GM19025 (cell line): ENCODE measurements at regions not wholly inside any gene's neighbourhood (a gene's known extent, or its start where the extent isn't known, plus 50 kb on each side); places are given as distances from the start of the nearest gene placed in this dataset.

Source experiments
- ATAC-seq: cut with Tn5 transposase; IDR thresholded peaks from one replicate; pipeline ENCODE4 v1.9.1; 2021; ENCODE audit warnings: mild to moderate bottlenecking, low read depth, moderate library complexity; ENCODE audit not compliant: unreplicated experiment

DNA sequence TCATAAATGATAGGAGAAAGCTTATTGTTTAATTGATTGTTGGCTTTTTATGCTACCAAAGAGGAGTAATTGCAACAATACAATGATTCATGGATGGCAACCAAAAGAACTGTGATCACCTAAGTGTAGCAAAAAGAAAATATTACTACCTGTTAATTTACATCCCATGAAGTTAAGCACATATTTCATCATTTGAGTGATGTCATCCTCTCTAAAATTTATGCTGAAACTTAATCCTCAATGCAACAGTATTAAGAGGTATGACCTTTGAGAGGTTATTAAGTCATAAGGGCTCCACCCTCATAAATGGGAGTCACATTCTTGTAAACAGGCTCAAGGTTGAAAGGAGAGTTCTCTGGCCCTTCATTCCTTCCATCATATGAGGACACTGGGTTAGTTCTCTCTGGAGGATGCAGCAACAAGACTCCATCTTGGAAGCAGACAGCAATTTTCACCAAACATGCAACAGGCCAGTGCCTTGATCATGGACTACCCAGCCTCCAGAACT is 190.6 kb upstream of the GRIK2 start:
- no peak for ATAC-seq

DNA sequence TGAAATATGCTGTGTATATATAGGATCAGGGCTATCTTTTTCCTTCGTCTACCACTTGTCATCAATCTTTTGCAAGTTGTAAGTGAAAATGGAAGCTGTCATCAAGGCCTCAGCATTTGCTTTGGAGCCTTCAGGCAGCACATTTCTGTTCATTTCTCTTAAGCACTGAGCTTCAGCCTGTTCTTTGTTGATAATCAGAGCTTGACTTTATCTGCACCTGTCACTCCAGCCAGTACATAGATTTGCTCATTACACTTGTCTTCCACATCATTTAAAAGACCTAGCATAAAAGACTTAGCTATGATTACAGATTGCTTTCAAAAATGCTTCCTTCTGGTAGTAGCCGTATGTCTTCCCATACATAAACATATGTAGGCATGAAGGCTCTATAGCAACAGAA is 189.8 kb upstream of the GRIK2 start:
- ATAC-seq = no peak

GRCh38 chr6:101208152-101208551 is 185.4 kb upstream of the GRIK2 start:
- ATAC-seq = no peak

DNA sequence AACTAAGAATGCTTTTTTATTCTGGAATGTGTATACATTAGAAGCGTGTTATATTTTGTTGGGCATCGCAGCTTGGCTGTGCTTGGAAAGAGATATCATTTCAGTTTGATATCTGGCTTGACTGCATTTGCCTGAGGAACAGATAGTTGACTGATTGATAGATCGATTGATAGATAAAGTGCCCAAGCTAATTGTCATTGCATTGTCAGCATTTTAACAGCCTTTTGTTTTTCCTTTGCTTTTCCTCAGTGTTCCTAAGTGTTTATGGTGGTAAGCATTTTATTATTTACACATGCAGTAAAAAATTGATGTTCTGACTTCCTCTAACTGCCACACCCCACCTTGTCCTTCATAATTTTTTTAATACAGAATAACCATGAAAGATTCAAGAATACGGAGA is 180.9 kb upstream of the GRIK2 start:
- no peak for ATAC-seq

DNA sequence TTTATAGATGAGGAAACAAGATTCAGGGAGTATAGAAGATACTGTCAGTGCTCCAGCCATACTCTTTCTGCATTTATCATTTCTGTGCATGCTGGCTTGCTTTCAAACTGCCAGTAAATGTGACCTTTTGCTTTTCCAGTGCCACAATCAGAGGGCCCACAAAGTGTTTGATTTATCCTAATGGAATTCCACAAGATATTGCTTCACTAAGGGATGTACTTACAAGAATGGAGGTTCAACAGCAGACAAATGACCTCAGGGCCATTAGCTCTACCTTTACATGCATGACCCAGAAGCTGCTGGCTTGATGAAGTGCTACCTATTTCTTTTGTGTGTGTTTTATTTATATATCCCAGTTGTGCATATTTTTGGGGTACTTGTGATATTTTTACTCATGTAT is 171.5 kb upstream of the GRIK2 start:
- no peak for ATAC-seq

GRCh38 chr6:101224751-101225150 is 168.8 kb upstream of the GRIK2 start:
- ATAC-seq = no peak

- ATAC-seq = no peak
Observed at GRCh38 chr6:101226677-101227135, 166.8 kb upstream of the GRIK2 start.

DNA sequence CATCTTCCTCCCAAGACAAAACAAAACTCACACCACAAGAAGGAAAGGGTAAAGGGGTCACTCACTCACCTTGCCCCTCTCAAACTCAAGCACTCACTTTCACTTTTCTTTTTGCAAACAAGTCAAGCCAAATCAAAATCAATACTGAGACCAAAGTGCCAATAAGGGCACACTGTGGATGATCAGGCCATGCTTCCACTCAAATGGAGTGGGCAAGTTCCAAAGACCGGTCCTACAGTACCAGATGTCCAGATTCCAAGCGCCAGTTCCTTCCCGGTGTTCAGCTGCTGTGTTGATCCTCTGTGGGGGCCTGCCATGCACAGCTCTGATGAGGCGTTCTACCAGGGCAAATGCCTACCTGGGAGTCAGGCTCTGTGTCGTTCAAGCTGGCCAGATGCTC is 162.6 kb upstream of the GRIK2 start:
- ATAC-seq = no peak

GRCh38 chr6:101231606-101232235 is 161.8 kb upstream of the GRIK2 start:
- ATAC-seq = no peak

DNA sequence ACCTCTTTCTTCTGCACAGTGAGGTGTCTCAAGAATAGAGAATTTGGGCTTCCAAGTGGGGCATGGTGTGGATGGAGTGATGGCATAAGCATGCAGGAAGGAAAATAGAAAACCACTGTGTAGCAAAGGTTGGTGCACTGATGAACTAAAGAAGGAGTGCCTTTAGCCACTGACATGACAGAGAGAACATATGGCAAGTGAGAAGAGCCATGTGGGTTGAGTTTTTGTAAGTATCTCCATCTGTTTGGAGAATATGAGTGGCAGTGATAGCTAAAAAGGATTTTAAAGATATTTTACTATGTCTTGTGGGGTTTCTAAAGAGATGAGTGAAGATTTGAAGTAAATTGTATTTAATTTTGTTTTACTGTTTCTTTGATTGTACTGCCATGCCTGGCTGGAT is 160.5 kb upstream of the GRIK2 start:
- ATAC-seq = no peak

GRCh38 chr6:101236709-101237108 is 156.8 kb upstream of the GRIK2 start:
- ATAC-seq = no peak

DNA sequence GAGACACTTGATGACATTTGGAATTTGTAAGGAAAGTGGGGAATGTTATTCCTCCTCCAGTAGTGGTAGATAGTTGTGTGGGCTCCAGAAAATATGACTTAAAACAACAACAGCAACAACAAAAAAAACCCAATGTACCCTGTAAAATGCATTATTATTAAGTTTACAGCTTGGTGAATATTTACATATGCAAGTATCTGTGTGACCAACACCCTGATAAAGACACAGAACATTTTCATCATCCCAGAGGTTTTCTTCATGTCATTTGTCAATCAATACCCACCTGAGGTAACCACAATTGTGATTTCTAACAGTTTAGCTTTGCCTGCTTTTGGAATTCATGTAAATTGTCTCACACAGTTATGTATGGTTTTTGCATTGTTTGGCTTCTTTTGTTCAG is 152.1 kb upstream of the GRIK2 start:
- ATAC-seq = no peak

DNA sequence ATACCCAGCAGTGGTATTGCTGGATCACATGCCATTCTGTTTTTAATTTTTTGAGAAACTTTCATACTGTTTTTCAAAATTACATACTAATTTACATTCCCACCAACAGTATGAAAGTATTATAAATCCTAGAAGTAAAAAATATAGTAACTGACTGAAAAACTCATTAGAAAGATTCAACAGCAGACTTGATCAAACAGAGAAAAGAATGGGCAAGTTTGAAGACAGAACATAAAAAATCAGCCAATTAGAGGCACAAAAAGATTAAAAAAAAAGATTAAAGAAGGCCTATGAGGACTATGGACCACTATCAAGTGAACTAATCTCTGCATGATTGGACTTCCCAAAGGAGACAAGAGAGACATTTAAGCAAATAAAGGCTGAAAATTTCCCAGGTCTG is 144.0 kb upstream of the GRIK2 start:
- ATAC-seq = no peak

DNA sequence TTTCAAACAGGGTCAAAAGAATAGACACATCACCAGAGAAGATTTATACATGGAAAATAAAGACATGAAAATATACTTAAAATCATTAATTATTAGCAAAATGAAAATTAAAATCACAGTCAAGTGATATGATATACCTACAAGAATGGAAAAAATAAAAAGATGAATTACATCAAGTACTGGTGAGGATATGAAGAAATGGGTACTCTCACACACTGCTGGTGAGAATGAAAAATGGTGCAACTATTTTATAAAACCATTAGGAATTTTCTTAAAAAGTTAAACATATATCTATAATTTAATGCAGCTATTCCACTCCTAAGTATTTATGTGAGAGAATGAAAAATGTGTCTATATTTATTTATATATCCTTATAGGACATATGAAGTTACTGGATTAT is 136.3 kb upstream of the GRIK2 start:
- no peak for ATAC-seq

- ATAC-seq = no peak
Observed at GRCh38 chr6:101259505-101259904, 134.0 kb upstream of the GRIK2 start.

DNA sequence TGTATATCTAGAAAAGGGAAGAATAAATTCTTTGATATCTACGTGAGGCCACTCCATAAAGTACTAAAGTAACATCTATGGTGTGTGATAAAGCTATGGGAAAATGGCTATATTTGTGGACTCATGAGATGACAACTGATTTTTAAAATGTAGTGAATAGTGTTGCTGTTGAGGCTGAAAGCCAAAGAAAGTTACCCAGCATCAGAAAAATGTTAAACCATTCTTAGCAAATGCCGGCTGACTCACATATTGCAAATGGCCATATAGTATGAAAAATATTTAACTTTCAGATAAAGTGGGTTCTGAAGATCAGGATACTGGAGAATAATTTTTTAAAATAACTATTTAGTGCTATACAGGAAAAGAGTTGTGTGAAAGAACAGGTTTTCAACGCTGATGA is 129.9 kb upstream of the GRIK2 start:
- no peak for ATAC-seq

GRCh38 chr6:101266063-101266462 is 127.4 kb upstream of the GRIK2 start:
- no peak for ATAC-seq

DNA sequence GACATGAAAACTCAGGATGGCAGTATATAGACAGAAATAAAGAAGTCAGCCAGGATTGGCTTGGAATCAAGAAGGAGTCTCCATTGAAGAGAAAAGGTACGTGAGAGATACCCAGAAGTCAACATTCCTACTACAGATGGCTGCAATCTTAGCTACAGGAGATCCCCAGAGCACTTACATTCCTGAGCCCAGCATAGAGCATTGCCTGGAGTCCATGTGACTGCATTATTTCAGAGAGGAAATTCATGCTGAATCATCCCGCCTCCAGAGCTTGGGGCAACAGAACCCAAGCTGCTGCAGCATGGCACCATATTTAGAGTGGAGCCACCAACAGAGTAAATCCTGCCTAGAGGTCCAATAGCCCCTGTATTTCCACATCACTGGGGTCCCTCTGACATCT is 125.0 kb upstream of the GRIK2 start:
- ATAC-seq = no peak

DNA sequence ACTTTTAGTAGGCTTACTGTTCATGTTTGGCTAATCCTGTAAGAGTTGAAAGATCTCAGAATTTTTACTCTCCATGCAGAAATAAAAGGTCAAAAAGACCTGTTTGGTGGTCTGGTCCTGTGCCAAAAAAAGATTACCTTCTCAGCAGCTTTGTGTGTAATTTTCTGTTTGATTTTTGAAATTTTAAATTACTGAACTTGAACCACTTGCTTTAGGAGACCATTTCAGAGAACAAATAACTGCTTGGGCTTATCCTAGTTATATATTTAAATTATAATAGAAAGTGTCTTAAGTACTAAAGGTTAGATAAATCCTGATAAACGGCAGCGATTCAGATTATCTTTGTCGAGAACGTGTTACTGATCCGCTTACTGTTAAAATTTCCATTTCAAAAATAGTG is 118.3 kb upstream of the GRIK2 start:
- no peak for ATAC-seq

DNA sequence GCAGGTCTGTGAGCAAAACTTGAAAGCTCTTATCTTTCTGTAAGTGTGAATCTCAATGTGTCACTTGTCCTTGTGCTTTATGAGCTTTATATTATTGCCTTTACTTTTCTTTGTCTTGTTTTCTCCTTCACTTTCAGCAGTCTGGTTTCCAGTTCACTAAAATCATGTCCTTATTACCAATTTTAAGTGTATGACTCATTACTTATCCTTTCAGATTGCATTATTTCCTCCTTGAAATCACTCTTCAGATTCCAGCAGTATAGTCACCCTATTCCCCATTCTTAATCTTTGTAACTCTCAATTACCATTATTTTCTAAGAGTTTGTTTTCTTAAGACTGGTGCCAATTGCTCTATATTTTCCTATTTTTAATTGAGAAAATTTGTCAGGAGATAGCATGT is 117.4 kb upstream of the GRIK2 start:
- no peak for ATAC-seq

DNA sequence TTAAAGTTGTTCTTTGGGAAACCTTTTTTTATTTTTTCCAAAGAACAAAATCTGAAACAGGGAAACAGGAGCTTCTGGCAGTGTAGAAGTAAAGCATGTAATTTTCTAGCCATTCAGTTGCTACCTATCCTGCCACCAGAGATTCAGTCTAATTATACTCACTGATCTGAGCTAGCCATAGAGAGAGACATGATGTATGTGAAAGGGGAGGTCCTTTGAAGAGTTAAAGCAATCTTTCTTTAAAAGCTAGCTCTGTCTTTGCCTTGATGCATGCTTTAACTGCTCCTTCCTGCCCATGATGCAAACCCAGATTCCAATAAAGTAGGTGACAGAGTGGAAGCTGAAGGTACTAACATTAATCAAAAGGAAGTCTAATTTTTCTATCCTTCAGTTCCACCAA is 114.1 kb upstream of the GRIK2 start:
- no peak for ATAC-seq

DNA sequence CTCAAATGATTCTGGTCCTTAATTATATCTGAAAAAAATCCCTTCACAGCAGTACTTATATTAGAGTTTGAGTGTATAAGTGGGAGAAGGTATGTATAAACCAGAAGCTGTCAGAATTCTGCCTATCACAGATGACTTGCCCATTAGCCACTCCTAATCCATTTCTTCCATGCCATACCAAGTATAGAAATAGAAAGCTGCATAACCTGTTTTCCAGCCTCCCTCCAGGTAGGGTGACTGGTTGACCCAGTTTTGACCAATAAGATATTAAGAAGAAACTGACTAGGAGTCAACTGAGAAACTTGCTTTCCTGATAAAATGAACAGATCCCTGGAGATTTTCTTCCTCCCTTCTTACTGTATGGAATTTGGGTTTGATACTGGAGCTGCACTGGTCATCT is 112.2 kb upstream of the GRIK2 start:
- ATAC-seq = no peak

DNA sequence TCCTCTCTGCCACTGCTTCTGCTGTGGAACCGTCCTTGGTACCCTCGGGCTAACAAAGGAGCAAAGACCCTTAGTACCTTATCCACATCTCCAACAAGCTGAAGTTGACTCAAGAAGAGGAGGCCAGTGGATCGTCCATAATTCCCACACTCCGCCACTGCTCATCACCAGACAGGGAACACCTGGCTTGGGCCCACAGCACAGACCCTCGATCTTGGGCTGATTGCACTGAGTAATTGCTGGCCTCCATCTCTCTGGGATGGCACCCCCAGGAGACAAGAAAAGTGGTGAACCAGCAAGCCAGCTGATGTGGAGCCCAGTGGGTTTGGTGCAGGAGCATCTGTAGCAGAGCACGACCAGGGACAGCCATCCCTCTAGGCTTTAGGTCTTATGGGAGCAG is 109.4 kb upstream of the GRIK2 start:
- no peak for ATAC-seq
